ENCODE measurements at regions not wholly inside any gene's neighbourhood (a gene's known extent, or its start where the extent isn't known, plus 50 kb on each side); places are given as distances from the start of the nearest gene placed in this dataset.

GRCh38 chr4:175065228-175065627 lies 147.1 kb downstream of the ADAM29 start:
- peaks cover 4% of the 10 kb centered on the region; the same call in 1 of the 2 replicates for H3K36me3 ChIP-seq (ENCODE audit: insufficient read depth, low read length)
- POLR2A ChIA-PET = interaction anchor here (0.9 to 1.5 kb wide), 5 partner anchors 9 to 48 kb away, joined by 3 to 7 read pairs (median 4); no protein-coding TSS in a partner anchor
- H3K27ac ChIP-seq (ENCODE audit: low read depth, low read length, poor library complexity, severe bottlenecking) = no peak overlapping the region
- no TSS peak for BruUV-seq (replicated peaks)
- peaks cover 22% of the 10 kb centered on the region for H3K4me1 ChIP-seq (ENCODE audit: insufficient read depth, low read length, poor library complexity, severe bottlenecking)
- H3K9me2 ChIP-seq (ENCODE audit: insufficient read depth, low read length) = no peaks in the 10 kb centered on the region
- no peaks in the 10 kb centered on the region for H3K79me2 ChIP-seq (ENCODE audit: insufficient read depth, low read depth, low read length)
- intact Hi-C loops (cut with micrococcal nuclease; ENCODE audit: unreplicated experiment) = loop anchor here (10.0 kb wide), 1 partner anchor 190 kb away; no protein-coding TSS in a partner anchor
- no peak overlapping the region for H3K4me3 ChIP-seq (ENCODE audit: low read depth, low read length, poor library complexity, severe bottlenecking)
- no peaks in the 10 kb centered on the region for H4K20me1 ChIP-seq (ENCODE audit: insufficient read depth, low read length)
- no peak overlapping the region for H3K4me2 ChIP-seq (ENCODE audit: low read length)
- no peak for DNase-seq (ENCODE audit: low spot score)
- no peak overlapping the region for H2AFZ ChIP-seq (ENCODE audit: low read length)
- H3K9me3 ChIP-seq (ENCODE audit: low read length) = peaks cover 44% of the 10 kb centered on the region; the same call in 1 of the 2 replicates
- no peak for TF ChIP-seq CTCF (conservative IDR thresholded peaks at IDR 0.05; ENCODE audit: low read length)
- no peak for TF ChIP-seq EZH2phosphoT487 (IDR thresholded peaks at IDR 0.05; ENCODE audit: borderline replicate concordance, low read depth, low read length)
- CTCF ChIA-PET (ENCODE audit: unreplicated experiment) = no interaction called here

GRCh38 chr4:175066923-175067627 lies 148.9 kb downstream of the ADAM29 start:
- BruUV-seq (replicated peaks) = no TSS peak
- no peaks in the 10 kb centered on the region for H3K9me2 ChIP-seq (ENCODE audit: insufficient read depth, low read length)
- peak overlapping the region; percentile 53 for H3K4me2 ChIP-seq (ENCODE audit: low read length)
- peak overlapping the region; percentile 96 for H2AFZ ChIP-seq (ENCODE audit: low read length)
- CTCF ChIA-PET (ENCODE audit: unreplicated experiment) = no interaction called here
- TF ChIP-seq CTCF (conservative IDR thresholded peaks at IDR 0.05; ENCODE audit: low read length) (no peak), EZH2phosphoT487 (IDR thresholded peaks at IDR 0.05; ENCODE audit: borderline replicate concordance, low read depth, low read length) (no peak)
- no peaks in the 10 kb centered on the region for H3K79me2 ChIP-seq (ENCODE audit: insufficient read depth, low read depth, low read length)
- peak overlapping the region; percentile 56 for H3K27ac ChIP-seq (ENCODE audit: low read depth, low read length, poor library complexity, severe bottlenecking)
- no peaks in the 10 kb centered on the region for H4K20me1 ChIP-seq (ENCODE audit: insufficient read depth, low read length)
- POLR2A ChIA-PET = interaction anchor here (0.6 to 1.8 kb wide), 21 partner anchors 9 to 633 kb away, joined by 3 to 14 read pairs (median 4); no protein-coding TSS in a partner anchor
- H3K4me3 ChIP-seq (ENCODE audit: low read depth, low read length, poor library complexity, severe bottlenecking) = peak overlapping the region; percentile 1
- H3K4me1 ChIP-seq (ENCODE audit: insufficient read depth, low read length, poor library complexity, severe bottlenecking) = peaks cover 22% of the 10 kb centered on the region
- peak; percentile 43 for DNase-seq (ENCODE audit: low spot score)
- peaks cover 4% of the 10 kb centered on the region; the same call in 1 of the 2 replicates for H3K36me3 ChIP-seq (ENCODE audit: insufficient read depth, low read length)
- peaks cover 43% of the 10 kb centered on the region; the same call in 1 of the 2 replicates for H3K9me3 ChIP-seq (ENCODE audit: low read length)
- intact Hi-C loops (cut with micrococcal nuclease; ENCODE audit: unreplicated experiment) = loop anchor here (2.0 to 10.0 kb wide), 2 partner anchors 138 to 192 kb away; no protein-coding TSS in a partner anchor

GRCh38 chr4:175068266-175068665 lies 150.1 kb downstream of the ADAM29 start:
- Histone ChIP-seq H3K4me3 (ENCODE audit: low read depth, low read length, poor library complexity, severe bottlenecking) (no peak overlapping the region), H3K4me1 (ENCODE audit: insufficient read depth, low read length, poor library complexity, severe bottlenecking) (peaks cover 22% of the 10 kb centered on the region), H3K9me3 (ENCODE audit: low read length) (peaks cover 39% of the 10 kb centered on the region; the same call in 1 of the 2 replicates), H3K9me2 (ENCODE audit: insufficient read depth, low read length) (no peaks in the 10 kb centered on the region), H2AFZ (ENCODE audit: low read length) (no peak overlapping the region), H4K20me1 (ENCODE audit: insufficient read depth, low read length) (no peaks in the 10 kb centered on the region), H3K27ac (ENCODE audit: low read depth, low read length, poor library complexity, severe bottlenecking) (no peak overlapping the region), H3K4me2 (ENCODE audit: low read length) (no peak overlapping the region), H3K36me3 (ENCODE audit: insufficient read depth, low read length) (no peaks in the 10 kb centered on the region; the same call in 1 of the 2 replicates), H3K79me2 (ENCODE audit: insufficient read depth, low read depth, low read length) (no peaks in the 10 kb centered on the region)
- no peak for TF ChIP-seq EZH2phosphoT487 (IDR thresholded peaks at IDR 0.05; ENCODE audit: borderline replicate concordance, low read depth, low read length)
- no peak for TF ChIP-seq CTCF (conservative IDR thresholded peaks at IDR 0.05; ENCODE audit: low read length)
- DNase-seq (ENCODE audit: low spot score) = no peak
- POLR2A ChIA-PET = interaction anchor here (0.8 to 1.8 kb wide), 6 partner anchors 9 to 304 kb away, joined by 3 to 10 read pairs (median 4); no protein-coding TSS in a partner anchor
- CTCF ChIA-PET (ENCODE audit: unreplicated experiment) = no interaction called here
- no TSS peak for BruUV-seq (replicated peaks)
- intact Hi-C loops (cut with micrococcal nuclease; ENCODE audit: unreplicated experiment) = loop anchor here (10.0 kb wide), 1 partner anchor 193 kb away; no protein-coding TSS in a partner anchor

All from OCI-LY7 (cell line).